GOT3 (cell line): ENCODE measurements at regions not wholly inside any gene's neighbourhood (a gene's known extent, or its start where the extent isn't known, plus 50 kb on each side); places are given as distances from the start of the nearest gene placed in this dataset.
"Not testable (repeated sequence)": the region's sequence is repeated elsewhere in the genome, so short reads cannot be mapped to it uniquely, and the experiment has no call there.

Experiments
- DNase-seq: peaks from one replicate; lab custom pipeline; 2025; ENCODE audit warnings: mixed read lengths; lab: John Stamatoyannopoulos, UW

GRCh38 chr12:22810036-22810435 is 185.1 kb downstream of the ETNK1 start:
- no peak for DNase-seq

GRCh38 chr12:22812531-22812930 is 187.6 kb downstream of the ETNK1 start:
- DNase-seq, result no peak

- DNase-seq, result no peak
These were observed 197.0 kb downstream of the ETNK1 start for GRCh38 chr12:22821985-22822384.

GRCh38 chr12:22826026-22826425 is 201.1 kb downstream of the ETNK1 start:
- no peak for DNase-seq

GRCh38 chr12:22826446-22826981 is 201.5 kb downstream of the ETNK1 start:
- DNase-seq, result not testable (repeated sequence)

- no peak for DNase-seq
These were observed 203.1 kb downstream of the ETNK1 start for GRCh38 chr12:22828066-22828465.

GRCh38 chr12:22835431-22835830 is 210.5 kb downstream of the ETNK1 start:
- no peak for DNase-seq

DNA sequence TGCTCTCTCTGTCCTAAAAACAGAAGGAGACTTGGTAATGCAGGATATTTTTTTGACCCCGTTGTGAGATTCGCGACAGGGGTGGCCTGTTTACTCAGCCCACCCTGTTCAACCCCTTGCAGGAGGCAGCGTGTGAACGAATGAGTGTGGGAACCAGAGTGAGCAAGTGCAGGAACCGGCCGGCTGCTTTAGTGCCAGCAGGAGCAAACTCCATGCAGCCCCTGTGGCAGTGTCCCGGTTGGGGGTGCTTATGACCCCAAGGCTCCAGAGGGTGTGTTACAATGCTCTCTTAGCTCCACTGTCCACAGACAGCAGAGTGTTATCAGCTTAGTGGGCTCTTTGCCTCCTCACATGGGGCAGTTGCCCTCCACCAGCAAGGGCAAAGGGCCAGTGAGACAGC is 225.2 kb downstream of the ETNK1 start:
- DNase-seq, result no peak

DNA sequence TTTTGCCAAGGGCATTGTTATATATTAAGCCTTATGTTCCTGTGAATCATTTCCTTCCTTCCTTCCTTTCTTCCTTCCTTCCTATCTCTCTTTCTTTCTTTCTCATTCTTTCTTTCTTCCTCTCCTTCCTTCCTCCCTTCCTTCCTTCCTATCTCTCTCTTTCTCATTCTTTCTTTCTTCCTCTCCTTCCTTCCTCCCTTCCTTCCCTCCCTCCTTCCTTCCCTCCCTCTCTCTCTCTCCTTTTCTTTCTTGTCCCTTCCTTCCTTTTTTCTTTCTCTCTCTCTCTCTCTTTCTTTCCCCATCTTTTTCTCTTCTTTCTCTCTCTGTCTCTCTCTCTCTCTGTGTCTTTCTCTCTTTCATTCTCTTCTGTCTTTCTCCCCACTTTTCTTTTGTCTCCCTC is 226.6 kb downstream of the ETNK1 start:
- DNase-seq, result no peak

DNA sequence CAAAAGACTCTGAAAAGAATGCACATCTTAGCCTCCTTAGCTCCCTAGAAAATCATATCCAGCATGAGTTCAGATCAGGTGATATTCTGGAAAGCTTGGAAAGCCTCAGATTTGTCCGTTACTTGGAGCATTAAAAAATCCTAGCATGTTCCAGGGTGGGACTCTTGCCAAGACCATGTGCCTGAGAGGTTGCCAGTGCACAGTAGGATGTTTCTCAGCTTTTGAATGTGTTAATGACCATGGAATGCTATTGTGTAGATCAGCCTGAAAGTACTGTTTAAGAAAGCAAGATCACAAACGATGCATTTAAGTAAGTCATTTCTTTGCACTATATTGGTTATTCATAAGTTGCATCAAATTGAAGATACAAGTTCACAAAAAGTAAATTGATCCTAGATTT is 230.5 kb downstream of the ETNK1 start:
- no peak for DNase-seq

DNA sequence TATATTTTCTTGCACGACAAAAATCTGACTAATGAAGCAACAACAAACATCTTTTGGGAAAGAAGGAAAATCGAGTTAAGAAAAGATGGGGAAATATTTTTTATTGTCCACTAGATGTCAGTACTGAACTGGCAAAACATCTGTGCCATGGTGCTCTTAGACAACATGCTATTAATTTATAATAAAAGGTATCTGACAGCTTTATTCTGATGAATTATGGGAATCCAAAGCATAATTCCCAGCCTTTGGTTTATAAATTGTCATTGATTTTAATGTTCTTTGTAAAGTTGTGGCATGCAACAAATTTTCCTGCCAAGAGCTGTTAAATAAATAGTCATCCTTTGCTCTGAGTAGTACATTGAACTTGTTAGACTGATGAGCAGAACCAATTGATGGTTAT is 231.2 kb downstream of the ETNK1 start:
- no peak for DNase-seq

DNA sequence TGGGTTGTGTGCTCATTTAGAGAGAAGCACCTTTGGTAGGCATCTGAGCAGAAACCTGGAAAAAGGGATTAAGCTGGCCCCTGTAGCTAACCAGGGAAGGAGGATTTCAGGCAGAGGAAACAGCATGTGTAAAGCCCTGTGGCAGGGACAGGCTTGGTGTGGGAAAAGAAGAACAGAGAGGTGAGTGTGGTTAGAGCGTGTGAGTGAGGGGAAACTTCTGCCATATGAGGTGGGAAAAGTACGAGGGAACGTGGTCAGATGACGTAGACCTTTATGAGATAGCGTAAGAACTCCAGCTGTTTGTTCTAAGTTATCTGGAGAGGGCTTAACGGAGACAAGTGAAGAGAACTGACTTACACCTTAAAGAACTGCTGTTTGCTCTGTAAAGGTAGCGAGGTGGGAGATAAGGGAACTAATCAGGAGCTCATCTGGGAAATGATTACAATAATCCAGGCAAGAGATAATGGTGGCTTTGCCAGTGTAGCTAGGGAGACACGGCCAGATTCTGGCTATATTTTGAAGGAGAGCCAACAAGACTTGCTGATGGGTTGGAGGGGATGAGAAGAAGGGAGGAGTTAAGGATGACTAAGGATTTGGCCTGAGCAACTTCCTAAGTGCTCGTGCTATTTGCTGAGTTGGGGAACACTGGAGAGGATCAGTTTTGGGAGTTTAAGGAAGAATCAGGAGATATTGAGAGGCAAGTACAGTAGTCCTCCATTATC is 234.0 kb downstream of the ETNK1 start:
- no peak for DNase-seq

GRCh38 chr12:22860926-22861325 is 236.0 kb downstream of the ETNK1 start:
- DNase-seq, result no peak

DNA sequence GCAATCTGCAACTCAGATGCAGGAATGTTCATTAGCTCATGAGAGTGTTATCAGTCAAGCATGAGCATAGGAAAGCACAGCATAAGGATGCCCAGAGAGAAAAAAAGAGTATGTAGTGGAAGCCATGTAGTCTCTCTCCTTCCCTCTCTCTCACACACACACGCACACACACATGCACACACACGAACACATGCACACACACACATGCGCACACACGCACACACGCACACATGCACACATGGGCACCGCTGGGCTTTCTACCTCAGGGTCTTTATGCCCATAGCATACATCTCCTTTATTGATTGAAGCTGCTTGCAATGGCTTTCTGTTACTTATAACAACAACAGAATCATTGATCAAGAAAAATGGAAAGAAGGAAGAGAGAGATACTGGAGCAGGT is 240.9 kb downstream of the ETNK1 start:
- no peak for DNase-seq

DNA sequence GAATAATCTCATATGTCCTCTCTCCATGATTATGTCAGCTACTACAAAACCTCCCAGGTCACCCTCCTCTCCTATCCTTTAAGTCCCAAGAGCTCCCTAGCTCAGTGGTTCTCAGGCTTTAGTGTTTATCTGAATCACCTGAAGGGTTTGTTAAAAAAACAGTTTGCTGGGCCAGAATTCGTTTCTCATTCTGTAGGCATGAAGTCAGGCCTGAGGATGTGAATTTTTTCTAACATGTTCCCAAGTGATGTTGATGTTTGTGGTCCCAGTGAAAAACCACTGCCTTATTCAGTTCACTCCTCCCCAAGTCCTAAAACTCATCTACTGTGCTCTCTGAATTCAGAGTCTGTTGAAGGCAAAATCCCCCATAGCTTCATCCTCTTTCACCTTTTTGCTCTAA is 241.4 kb downstream of the ETNK1 start:
- no peak for DNase-seq

GRCh38 chr12:22874151-22874550 is 249.2 kb downstream of the ETNK1 start:
- no peak for DNase-seq

DNA sequence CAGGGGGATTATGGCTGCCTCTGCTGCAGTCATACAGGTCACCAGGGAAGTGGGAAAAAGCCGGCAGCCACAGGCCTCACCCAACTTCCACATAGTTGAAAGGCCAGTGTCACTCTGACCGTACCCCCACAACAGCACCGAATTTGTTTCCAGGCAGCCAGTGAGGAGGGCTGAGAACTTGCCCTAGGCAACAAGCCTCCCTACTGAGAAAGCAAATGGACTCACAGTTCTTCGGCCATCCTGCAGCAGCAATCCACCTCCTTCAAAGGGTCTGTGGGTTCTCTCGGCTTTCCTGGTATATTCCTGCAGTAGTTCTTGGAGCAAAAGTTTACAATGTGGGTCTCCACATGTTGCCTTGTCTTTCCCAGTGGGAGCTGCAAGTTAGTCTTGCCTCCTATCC is 251.3 kb downstream of the ETNK1 start:
- no peak for DNase-seq

DNA sequence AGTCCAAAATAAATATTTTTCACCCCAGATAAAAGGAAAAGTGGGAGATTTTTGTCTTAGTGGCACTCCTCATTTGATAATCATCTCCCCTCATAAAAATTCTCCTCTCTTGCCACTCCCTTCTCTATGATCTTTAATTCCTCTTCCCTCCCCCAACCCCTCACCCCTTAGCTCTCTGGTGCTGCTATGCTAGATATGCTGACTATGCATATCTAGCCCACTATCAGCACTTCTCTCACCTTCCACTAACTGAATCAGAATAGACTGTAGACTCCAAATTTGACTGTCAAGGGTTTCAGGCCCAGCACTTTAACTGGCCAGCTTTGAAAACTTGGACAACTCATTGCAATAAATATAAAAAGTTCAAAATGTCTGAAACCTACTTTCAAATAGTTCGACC is 254.2 kb downstream of the ETNK1 start:
- no peak for DNase-seq

GRCh38 chr12:22880331-22880730 is 255.4 kb downstream of the ETNK1 start:
- DNase-seq, result no peak

GRCh38 chr12:22880807-22881206 is 255.8 kb downstream of the ETNK1 start:
- no peak for DNase-seq

GRCh38 chr12:22881878-22882385 is 257.0 kb downstream of the ETNK1 start:
- DNase-seq, result no peak

GRCh38 chr12:22882559-22882958 is 257.6 kb downstream of the ETNK1 start:
- no peak for DNase-seq

- DNase-seq, result no peak
These were observed 268.9 kb downstream of the ETNK1 start for GRCh38 chr12:22893878-22894277.

DNA sequence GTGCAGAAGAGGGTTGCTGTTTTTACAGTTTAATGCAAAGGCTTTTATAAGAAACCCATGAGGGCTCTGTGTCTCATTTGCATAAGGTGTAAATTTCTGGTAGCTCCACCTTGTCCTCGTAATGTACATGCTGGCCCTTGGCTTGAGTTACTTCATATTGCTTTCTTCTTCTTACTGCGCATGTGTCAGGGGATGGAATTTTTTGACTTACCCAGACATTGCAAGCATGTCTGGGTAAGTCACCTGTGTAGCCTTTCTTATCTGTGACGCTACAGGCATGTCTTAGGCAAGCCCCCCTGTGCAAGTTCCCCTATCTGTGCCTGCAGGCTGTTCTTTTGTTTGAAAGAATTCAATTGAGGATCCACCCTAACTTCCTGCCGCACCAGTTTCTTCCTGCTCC is 274.2 kb downstream of the ETNK1 start:
- no peak for DNase-seq
